IMR-90 (cell line): ENCODE measurements at regions not wholly inside any gene's neighbourhood (a gene's known extent, or its start where the extent isn't known, plus 50 kb on each side); places are given as distances from the start of the nearest gene placed in this dataset.

Experiments
- BHLHE40 ChIP-seq: fragments of 150-350 bp; IDR thresholded peaks from 2 replicates; pipeline ENCODE4 v1.6.1; 2016; ENCODE audit warnings: mild to moderate bottlenecking, low read depth, low read length
- CHD1 ChIP-seq: IDR thresholded peaks from 2 replicates; pipeline ENCODE4 v1.6.1; 2012; ENCODE audit warnings: low read depth, low read length, improper control_type of control experiment
- CTCF ChIP-seq: conservative IDR thresholded peaks from 2 replicates; pipeline ENCODE4 v1.5.1; 2012; ENCODE audit warnings: mild to moderate bottlenecking, low read depth, low read length, improper control_type of control experiment
- FOS ChIP-seq: fragments of 150-350 bp; IDR thresholded peaks from 2 replicates; pipeline ENCODE4 v1.6.1; 2016; ENCODE audit warnings: low read depth, low read length
- MAFK ChIP-seq: IDR thresholded peaks from 2 replicates; pipeline ENCODE4 v1.6.1; 2012; ENCODE audit warnings: low read depth, low read length, improper control_type of control experiment
- MAZ ChIP-seq: IDR thresholded peaks from 2 replicates; pipeline ENCODE4 v1.6.1; 2012; ENCODE audit warnings: low read depth, mild to moderate bottlenecking, low read length, improper control_type of control experiment, moderate library complexity, borderline replicate concordance
- POLR2A ChIP-seq: IDR thresholded peaks from 2 replicates; pipeline ENCODE4 v1.6.1; 2012; ENCODE audit warnings: mild to moderate bottlenecking, low read depth, low read length
- RAD21 ChIP-seq: IDR thresholded peaks from 2 replicates; pipeline ENCODE4 v1.6.1; 2012; ENCODE audit warnings: low read length, improper control_type of control experiment
- RCOR1 ChIP-seq: IDR thresholded peaks from 2 replicates; pipeline ENCODE4 v1.6.1; 2012; ENCODE audit warnings: mild to moderate bottlenecking, low read length, improper control_type of control experiment; ENCODE audit not compliant: insufficient replicate concordance
- RFX5 ChIP-seq: IDR thresholded peaks from 2 replicates; pipeline ENCODE4 v1.8.0; 2012; ENCODE audit warnings: low read depth, mild to moderate bottlenecking, low read length, moderate library complexity
- SMC3 ChIP-seq: fragments of 150-350 bp; IDR thresholded peaks from 2 replicates; pipeline ENCODE4 v1.6.1; 2016; ENCODE audit warnings: low read depth, mild to moderate bottlenecking, antibody characterized with exemption, low read length, moderate library complexity

- no peak for TF ChIP-seq CTCF
- no peak for TF ChIP-seq POLR2A
- TF ChIP-seq RAD21: no peak
- TF ChIP-seq MAFK: no peak
- no peak for TF ChIP-seq CHD1
- no peak for TF ChIP-seq MAZ
- no peak for TF ChIP-seq SMC3
- no peak for TF ChIP-seq RCOR1
- no peak for TF ChIP-seq BHLHE40
- TF ChIP-seq FOS: no peak
- TF ChIP-seq RFX5: no peak
Measured at GRCh38 chr17:36813957-36814563, 123.2 kb upstream of the LHX1 start.
